Effector CD4-positive, alpha-beta T cell (primary cell): ENCODE measurements at regions not wholly inside any gene's neighbourhood (a gene's known extent, or its start where the extent isn't known, plus 50 kb on each side); places are given as distances from the start of the nearest gene placed in this dataset.
"Not testable (repeated sequence)": the region's sequence is repeated elsewhere in the genome, so short reads cannot be mapped to it uniquely, and the experiment has no call there.

Experiments
- DNase-seq: peaks from one replicate; pipeline ENCODE4 v3.0.0-alpha.2; 2020

GRCh38 chr11:128022761-128023160 lies 564.6 kb downstream of the ETS1 start:
- no peak for DNase-seq

GRCh38 chr11:128022007-128022368 lies 565.4 kb downstream of the ETS1 start:
- DNase-seq = no peak

- no peak for DNase-seq
Measured at GRCh38 chr11:128021349-128022006, 565.9 kb downstream of the ETS1 start.

- no peak for DNase-seq
Measured at GRCh38 chr11:128018692-128019091, 568.7 kb downstream of the ETS1 start.

GRCh38 chr11:128005562-128005961 lies 581.8 kb downstream of the ETS1 start:
- no peak for DNase-seq

- no peak for DNase-seq
Measured at GRCh38 chr11:127998421-127998820, 588.9 kb downstream of the ETS1 start.

GRCh38 chr11:127997594-127997993 lies 589.8 kb downstream of the ETS1 start:
- DNase-seq = no peak

GRCh38 chr11:127996825-127997224 lies 590.5 kb downstream of the ETS1 start:
- no peak for DNase-seq

- no peak for DNase-seq
Measured at GRCh38 chr11:127995921-127996320, 591.4 kb downstream of the ETS1 start.

- DNase-seq = no peak
Measured at GRCh38 chr11:127994736-127995135, 592.6 kb downstream of the ETS1 start.

GRCh38 chr11:127993788-127994187 lies 593.6 kb downstream of the ETS1 start:
- DNase-seq = no peak

GRCh38 chr11:127993281-127993680 lies 594.1 kb downstream of the ETS1 start:
- DNase-seq = no peak

- no peak for DNase-seq
Measured at GRCh38 chr11:127986073-127986472, 601.3 kb downstream of the ETS1 start.

GRCh38 chr11:127972816-127973215 lies 614.5 kb downstream of the ETS1 start:
- DNase-seq = no peak

GRCh38 chr11:127971448-127971847 lies 615.9 kb downstream of the ETS1 start:
- DNase-seq = no peak

- DNase-seq = no peak
Measured at GRCh38 chr11:127966821-127967220, 620.5 kb downstream of the ETS1 start.

- no peak for DNase-seq
Measured at GRCh38 chr11:127965939-127966668, 621.3 kb downstream of the ETS1 start.

- DNase-seq = no peak
Measured at GRCh38 chr11:127962416-127962815, 624.9 kb downstream of the ETS1 start.

GRCh38 chr11:127950162-127950561 lies 637.2 kb downstream of the ETS1 start:
- DNase-seq = no peak

GRCh38 chr11:127943763-127944162 lies 643.6 kb downstream of the ETS1 start:
- DNase-seq = no peak

GRCh38 chr11:127943152-127943551 lies 644.2 kb downstream of the ETS1 start:
- no peak for DNase-seq

GRCh38 chr11:127941554-127941953 lies 645.8 kb downstream of the ETS1 start:
- DNase-seq = not testable (repeated sequence)

- no peak for DNase-seq
Measured at GRCh38 chr11:127939000-127939399, 648.4 kb downstream of the ETS1 start.

- DNase-seq = no peak
Measured at GRCh38 chr11:127935081-127935480, 652.3 kb downstream of the ETS1 start.

- not testable (repeated sequence) for DNase-seq
Measured at GRCh38 chr11:127933961-127934360, 653.4 kb downstream of the ETS1 start.
